Nephron (organoid): ENCODE measurements at regions not wholly inside any gene's neighbourhood (a gene's known extent, or its start where the extent isn't known, plus 50 kb on each side); places are given as distances from the start of the nearest gene placed in this dataset.

Experiments
- H3K27ac Mint-ChIP-seq, 3 experiments: 2 replicates each; pipeline ENCODE4 v1.8.0; 2020; ENCODE audit warnings: mixed read lengths in 3 of 3, mild to moderate bottlenecking in 2 of 3, moderate library complexity in 1 of 3
- H3K27me3 Mint-ChIP-seq: 2 replicates; pipeline ENCODE4 v1.8.0; 2021; ENCODE audit warnings: low read depth, mild to moderate bottlenecking, moderate library complexity, mixed read lengths
- H3K36me3 Mint-ChIP-seq: 2 replicates; pipeline ENCODE4 v1.8.0; 2020; ENCODE audit warnings: low read depth, mixed read lengths
- H3K4me1 Mint-ChIP-seq: 2 replicates; pipeline ENCODE4 v1.8.0; 2020; ENCODE audit warnings: mixed read lengths
- H3K4me3 Mint-ChIP-seq, 3 experiments: 2 replicates each; pipeline ENCODE4 v1.8.0; 2020; ENCODE audit warnings: mild to moderate bottlenecking in 3 of 3, mixed read lengths in 3 of 3, moderate library complexity in 2 of 3
- H3K9me3 Mint-ChIP-seq: 2 replicates; pipeline ENCODE4 v1.8.0; 2020; ENCODE audit warnings: mixed read lengths
- CTCF ChIP-seq, 3 experiments: fragments of 200-600 bp; sonication (generic); IDR thresholded peaks; one replicate each; pipeline ENCODE4 v1.5.0; 2021; ENCODE audit warnings: antibody characterized with exemption in 3 of 3; ENCODE audit not compliant: unreplicated experiment in 3 of 3

GRCh38 chr2:64857581-64858471 lies 131.4 kb upstream of the SLC1A4 start:
- no peaks in the 10 kb centered on the region for H3K36me3 Mint-ChIP-seq
- H3K9me3 Mint-ChIP-seq: no peaks in the 10 kb centered on the region
- TF ChIP-seq CTCF (IDR thresholded peaks at IDR 0.05; ENCODE audit: unreplicated experiment in 3 of 3): no peak
- no peaks in the 10 kb centered on the region for H3K27me3 Mint-ChIP-seq
- peaks cover 50% of the 10 kb centered on the region for H3K4me1 Mint-ChIP-seq
- peak overlapping the region; percentile 87 to 91 (median 90) for H3K27ac Mint-ChIP-seq
- H3K4me3 Mint-ChIP-seq: peak overlapping the region; percentile 21 to 50 (median 33)

DNA sequence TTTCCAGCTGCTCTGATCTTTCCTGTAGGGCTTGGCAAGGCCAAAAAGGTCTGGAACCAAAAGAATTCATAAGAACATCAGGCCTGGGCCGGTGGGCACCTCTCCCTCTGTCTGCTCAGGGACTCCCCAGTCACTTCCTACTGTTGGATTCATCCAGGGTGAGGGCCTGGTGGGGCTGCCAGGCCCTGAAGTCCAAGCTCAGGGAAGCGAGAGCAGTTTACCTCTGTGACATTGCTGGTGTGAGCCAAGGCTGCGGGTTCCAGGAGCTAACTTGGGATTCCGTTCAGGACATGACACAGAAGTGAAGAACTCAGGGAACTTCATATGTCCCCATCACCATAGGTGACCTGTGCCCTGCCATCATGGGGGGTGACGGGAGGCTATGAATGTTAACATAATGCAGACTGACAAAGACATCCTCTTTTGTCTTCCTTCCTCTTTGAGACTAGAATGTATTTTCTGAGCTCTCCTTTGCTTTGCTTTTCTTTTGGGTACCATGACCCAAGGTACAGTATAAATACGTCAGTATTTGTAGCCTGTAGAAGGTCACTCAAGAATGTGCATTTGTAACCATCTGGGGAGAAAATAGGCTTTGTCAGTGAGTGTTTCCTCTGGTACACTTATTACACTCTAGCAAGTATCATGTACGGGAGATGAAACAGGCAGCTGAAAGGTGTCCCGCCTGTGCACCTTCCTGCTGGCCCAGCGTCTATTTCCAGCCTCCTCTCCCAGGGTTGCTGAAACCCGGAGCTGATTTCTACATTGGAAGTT lies 130.5 kb upstream of the SLC1A4 start:
- Mint-ChIP-seq H3K36me3 (no peaks in the 10 kb centered on the region), H3K4me1 (peaks cover 42% of the 10 kb centered on the region), H3K27ac (peak overlapping the region; percentile 87 to 91 (median 90)), H3K4me3 (peak overlapping the region; percentile 54 to 74 (median 71)), H3K9me3 (no peaks in the 10 kb centered on the region), H3K27me3 (no peaks in the 10 kb centered on the region)
- TF ChIP-seq CTCF (IDR thresholded peaks at IDR 0.05; ENCODE audit: unreplicated experiment in 3 of 3): no peak

DNA sequence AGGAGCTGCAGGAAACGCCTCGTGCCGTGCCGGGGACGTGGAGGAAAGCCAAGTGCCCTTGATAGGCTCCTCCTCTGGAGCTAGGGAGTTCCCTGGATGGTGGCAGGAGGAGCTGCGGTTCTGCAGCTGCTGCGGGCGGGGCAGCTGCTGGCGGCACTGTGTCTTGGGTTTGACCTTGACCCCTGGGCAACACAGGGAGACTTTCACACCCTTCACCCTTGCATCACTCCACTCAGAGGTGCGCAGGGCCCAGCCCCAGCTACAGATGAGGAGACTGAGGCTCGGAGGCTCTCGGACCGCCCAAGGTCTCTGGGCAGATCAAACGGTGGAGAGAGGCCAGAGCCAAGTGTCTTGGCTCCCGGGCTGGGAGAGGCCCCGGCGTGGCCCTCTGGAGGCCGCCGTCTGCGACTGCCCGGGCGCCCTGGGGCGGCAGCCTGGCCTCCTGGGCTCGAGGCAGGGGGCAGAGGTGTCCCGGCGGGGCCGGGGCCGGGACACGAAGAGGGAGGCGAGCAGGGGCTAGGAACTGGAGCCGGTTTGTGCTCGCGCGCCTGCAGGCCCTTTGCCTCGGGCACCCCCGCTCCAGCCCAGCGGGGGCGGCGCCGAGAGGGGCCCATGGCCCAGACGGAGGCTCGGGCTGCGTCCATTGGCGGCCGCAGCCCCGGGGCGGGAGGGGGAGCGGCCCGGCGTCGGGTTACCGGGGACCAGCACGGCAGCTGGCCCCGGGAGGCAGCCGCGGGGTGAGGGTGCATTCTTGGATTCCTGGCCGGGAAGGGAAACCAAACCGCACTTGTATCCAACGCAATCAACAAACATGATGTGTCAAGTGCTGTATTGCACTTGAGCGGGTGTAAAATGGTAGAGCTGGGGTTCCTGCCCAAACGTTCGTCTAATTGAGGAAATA lies 129.6 kb upstream of the SLC1A4 start:
- TF ChIP-seq CTCF (IDR thresholded peaks at IDR 0.05; ENCODE audit: unreplicated experiment in 3 of 3): no peak
- no peaks in the 10 kb centered on the region for H3K9me3 Mint-ChIP-seq

DNA sequence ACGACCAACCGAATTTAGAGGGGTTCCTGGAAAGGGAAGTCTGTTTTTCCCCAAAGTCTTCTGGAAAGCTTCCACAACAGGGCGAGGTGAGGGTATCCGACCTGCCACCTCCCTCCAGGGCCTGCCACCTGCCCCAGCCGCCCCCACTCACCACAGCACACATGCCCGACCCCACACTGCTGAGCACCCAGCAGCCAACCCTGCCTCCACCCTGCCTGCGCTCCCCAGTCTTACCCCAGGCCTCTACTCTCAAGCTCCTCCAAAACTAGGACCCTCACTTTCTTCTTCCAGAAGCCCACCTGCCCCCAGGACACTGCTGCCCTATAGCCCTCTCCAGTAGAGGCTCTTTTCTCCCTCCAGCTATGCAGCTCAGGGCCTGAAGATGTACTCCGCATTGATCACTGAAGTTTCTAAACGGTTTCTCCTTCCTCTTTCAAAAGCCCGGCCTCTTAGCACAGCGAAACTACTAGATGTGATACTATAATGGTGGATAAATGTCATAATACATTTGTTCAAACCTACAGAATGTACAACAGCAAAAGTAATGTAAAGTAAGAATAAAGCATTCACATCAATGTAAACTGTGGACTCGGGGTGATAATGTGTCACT lies 128.8 kb upstream of the SLC1A4 start:
- no peak overlapping the region for H3K27ac Mint-ChIP-seq
- H3K27me3 Mint-ChIP-seq: no peaks in the 10 kb centered on the region
- H3K4me3 Mint-ChIP-seq: peak overlapping the region in 1 of 3 experiments; percentile 47
- H3K36me3 Mint-ChIP-seq: no peaks in the 10 kb centered on the region
- no peaks in the 10 kb centered on the region for H3K9me3 Mint-ChIP-seq
- TF ChIP-seq CTCF (IDR thresholded peaks at IDR 0.05; ENCODE audit: unreplicated experiment in 3 of 3): no peak
- H3K4me1 Mint-ChIP-seq: peaks cover 30% of the 10 kb centered on the region

More for the DNA sequence above, 129.6 kb upstream of the SLC1A4 start:
- Mint-ChIP-seq H3K4me3 (peak overlapping the region; percentile 54 to 74 (median 71)), H3K27me3 (no peaks in the 10 kb centered on the region), H3K36me3 (no peaks in the 10 kb centered on the region), H3K4me1 (peaks cover 38% of the 10 kb centered on the region), H3K27ac (peak overlapping the region; percentile 87 to 91 (median 90))

DNA sequence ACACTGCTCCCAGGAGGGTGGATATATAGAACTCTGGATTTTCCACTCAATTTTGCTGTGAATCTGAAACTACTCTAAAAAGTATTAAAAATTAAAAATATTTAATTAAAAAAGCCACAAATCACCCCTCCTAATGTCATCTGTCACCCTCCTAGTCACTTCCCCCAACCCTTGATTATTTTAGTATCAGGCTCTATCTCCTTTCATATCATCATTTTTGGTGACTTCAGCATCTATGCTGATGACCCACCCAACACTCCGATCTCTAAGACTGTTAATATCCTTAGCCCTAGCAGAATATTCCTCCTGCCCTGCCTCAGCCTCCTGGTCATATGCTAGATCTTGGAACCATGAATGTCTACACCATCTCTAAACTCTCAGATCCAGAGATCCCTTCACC lies 128.3 kb upstream of the SLC1A4 start:
- H3K36me3 Mint-ChIP-seq: no peaks in the 10 kb centered on the region
- no peak overlapping the region for H3K4me3 Mint-ChIP-seq
- H3K27me3 Mint-ChIP-seq: no peaks in the 10 kb centered on the region
- no peak for TF ChIP-seq CTCF (IDR thresholded peaks at IDR 0.05; ENCODE audit: unreplicated experiment in 3 of 3)
- peaks cover 28% of the 10 kb centered on the region for H3K4me1 Mint-ChIP-seq
- no peak overlapping the region for H3K27ac Mint-ChIP-seq
- H3K9me3 Mint-ChIP-seq: no peaks in the 10 kb centered on the region
